Mucosa of descending colon (tissue), 3 donors: ENCODE measurements at regions not wholly inside any gene's neighbourhood (a gene's known extent, or its start where the extent isn't known, plus 50 kb on each side); places are given as distances from the start of the nearest gene placed in this dataset.

Source experiments
- ATAC-seq: fragments of 200-7000 bp; cut with Tn5 transposase; one replicate; pipeline ENCODE4 v1.9.1; 2020; ENCODE audit warnings: mild to moderate bottlenecking, moderate library complexity
- DNase-seq, 3 donors: peaks; one replicate each; pipeline ENCODE4 v3.0.0-alpha.2; 2020
- H3K36me3 ChIP-seq: fragments of 200-600 bp; one replicate; pipeline ENCODE4 v1.8.0; 2021; ENCODE audit warnings: low read depth, mild to moderate bottlenecking
- H3K4me1 ChIP-seq: fragments of 200-600 bp; one replicate; pipeline ENCODE4 v1.8.0; 2021; ENCODE audit warnings: low read depth, mild to moderate bottlenecking
- H3K4me3 ChIP-seq: fragments of 200-600 bp; one replicate; pipeline ENCODE4 v1.8.0; 2021; ENCODE audit warnings: mild to moderate bottlenecking
- H3K9me3 ChIP-seq: fragments of 200-600 bp; one replicate; pipeline ENCODE4 v1.8.0; 2021; ENCODE audit warnings: mild to moderate bottlenecking
- intact Hi-C, 2 donors: fragments of 100-400 bp; cut with DNase I in 1 of 2; cut with micrococcal nuclease in 1 of 2; formaldehyde crosslinking; loops; one replicate each; pipeline versions ENCODE4 v1.11.0 to v1.11.1; 2022; cut with DNase I, micrococcal nuclease
- TF ChIP-seq, protein P1 (sequence below): fragments of 200-600 bp; IDR thresholded peaks from one replicate; pipeline ENCODE4 v1.8.0; 2022; ENCODE audit warnings: antibody characterized with exemption, mild to moderate bottlenecking
- donor health status: DM: no; HTN: no; CAD: no; lungs with moderate emphysema.
- donor health status: DM: no; HTN: no; CAD: no.
- donor health status: DM: no; HTN: yes; CAD: no.

DNA sequence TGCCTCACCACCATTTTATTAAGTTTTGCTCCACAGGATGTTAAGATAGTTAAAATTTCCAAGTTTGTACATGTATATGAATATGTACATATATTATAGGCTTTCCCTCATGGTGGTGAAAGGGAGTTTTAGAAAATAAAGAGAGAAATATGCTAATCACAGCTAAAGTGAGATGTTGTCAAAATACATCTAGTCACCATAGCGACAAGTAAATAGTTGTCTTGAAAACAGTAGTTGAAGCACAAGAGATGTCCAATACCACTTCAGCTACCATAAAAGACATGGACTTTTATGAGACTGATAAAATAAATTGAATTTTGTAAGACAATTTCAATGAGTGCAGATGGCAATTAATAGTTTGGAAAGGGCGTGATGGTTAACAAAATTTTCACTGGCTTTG is 1600.0 kb downstream of the BRINP3 start:
- H3K9me3 ChIP-seq: no peaks in the 10 kb centered on the region
- H3K4me3 ChIP-seq: no peak overlapping the region
- TF ChIP-seq, protein P1, sequence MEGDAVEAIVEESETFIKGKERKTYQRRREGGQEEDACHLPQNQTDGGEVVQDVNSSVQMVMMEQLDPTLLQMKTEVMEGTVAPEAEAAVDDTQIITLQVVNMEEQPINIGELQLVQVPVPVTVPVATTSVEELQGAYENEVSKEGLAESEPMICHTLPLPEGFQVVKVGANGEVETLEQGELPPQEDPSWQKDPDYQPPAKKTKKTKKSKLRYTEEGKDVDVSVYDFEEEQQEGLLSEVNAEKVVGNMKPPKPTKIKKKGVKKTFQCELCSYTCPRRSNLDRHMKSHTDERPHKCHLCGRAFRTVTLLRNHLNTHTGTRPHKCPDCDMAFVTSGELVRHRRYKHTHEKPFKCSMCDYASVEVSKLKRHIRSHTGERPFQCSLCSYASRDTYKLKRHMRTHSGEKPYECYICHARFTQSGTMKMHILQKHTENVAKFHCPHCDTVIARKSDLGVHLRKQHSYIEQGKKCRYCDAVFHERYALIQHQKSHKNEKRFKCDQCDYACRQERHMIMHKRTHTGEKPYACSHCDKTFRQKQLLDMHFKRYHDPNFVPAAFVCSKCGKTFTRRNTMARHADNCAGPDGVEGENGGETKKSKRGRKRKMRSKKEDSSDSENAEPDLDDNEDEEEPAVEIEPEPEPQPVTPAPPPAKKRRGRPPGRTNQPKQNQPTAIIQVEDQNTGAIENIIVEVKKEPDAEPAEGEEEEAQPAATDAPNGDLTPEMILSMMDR: no peak
- ATAC-seq (no peak), DNase-seq (no peak)
- intact Hi-C loops: no loop called here
- H3K4me1 ChIP-seq: no peaks in the 10 kb centered on the region
- no peaks in the 10 kb centered on the region for H3K36me3 ChIP-seq

- TF ChIP-seq, protein P1: no peak
- intact Hi-C loops: no loop called here
- Histone ChIP-seq H3K4me3 (no peak overlapping the region), H3K9me3 (no peaks in the 10 kb centered on the region), H3K36me3 (no peaks in the 10 kb centered on the region), H3K4me1 (no peaks in the 10 kb centered on the region)
- no peak for DNase-seq
- ATAC-seq: no peak
Measured at GRCh38 chr1:188888386-188888785, 1589.3 kb downstream of the BRINP3 start.

DNA sequence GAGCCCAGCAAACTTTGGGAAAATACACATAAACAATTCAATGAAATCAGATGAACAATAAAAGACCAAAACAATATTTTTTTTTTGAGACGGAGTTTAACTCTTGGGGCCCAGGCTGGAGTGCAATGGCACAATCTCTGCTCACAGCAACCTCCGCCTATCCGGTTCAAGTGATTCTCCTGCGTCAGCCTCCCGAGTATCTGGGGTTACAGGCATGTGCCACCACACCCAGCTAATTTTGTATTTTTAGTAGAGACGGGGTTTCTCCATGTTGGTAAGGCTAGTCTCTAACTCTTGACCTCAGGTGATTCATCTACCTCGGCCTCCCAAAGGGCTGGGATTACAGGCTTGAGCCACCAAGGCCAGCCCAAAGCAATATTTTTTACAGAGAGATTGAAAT is 1588.5 kb downstream of the BRINP3 start:
- no peak for ATAC-seq
- no peaks in the 10 kb centered on the region for H3K4me1 ChIP-seq
- DNase-seq: no peak
- H3K36me3 ChIP-seq: no peaks in the 10 kb centered on the region
- intact Hi-C loops: no loop called here
- H3K4me3 ChIP-seq: no peak overlapping the region
- no peaks in the 10 kb centered on the region for H3K9me3 ChIP-seq
- TF ChIP-seq, protein P1: no peak

DNA sequence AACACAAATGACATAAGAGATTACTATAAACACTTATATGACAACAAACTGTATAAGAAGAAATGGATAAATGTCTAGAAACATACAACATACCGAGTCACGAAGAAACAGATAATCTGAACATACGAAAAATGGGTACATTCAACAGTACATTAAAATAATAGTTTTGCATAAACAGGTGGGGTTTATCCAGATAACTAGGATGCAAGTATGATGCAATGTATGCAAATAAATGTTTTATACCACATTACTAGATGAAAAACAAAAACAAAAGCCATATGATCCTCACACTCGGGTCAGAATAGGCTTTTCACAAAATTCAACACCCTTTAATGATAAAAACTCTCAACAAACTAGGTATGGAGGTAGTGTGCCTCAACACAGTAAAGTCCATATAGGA is 1585.7 kb downstream of the BRINP3 start:
- ATAC-seq: no peak
- intact Hi-C loops: no loop called here
- no peaks in the 10 kb centered on the region for H3K36me3 ChIP-seq
- H3K4me1 ChIP-seq: no peaks in the 10 kb centered on the region
- no peak overlapping the region for H3K4me3 ChIP-seq
- TF ChIP-seq, protein P1: no peak
- no peaks in the 10 kb centered on the region for H3K9me3 ChIP-seq
- no peak for DNase-seq

DNA sequence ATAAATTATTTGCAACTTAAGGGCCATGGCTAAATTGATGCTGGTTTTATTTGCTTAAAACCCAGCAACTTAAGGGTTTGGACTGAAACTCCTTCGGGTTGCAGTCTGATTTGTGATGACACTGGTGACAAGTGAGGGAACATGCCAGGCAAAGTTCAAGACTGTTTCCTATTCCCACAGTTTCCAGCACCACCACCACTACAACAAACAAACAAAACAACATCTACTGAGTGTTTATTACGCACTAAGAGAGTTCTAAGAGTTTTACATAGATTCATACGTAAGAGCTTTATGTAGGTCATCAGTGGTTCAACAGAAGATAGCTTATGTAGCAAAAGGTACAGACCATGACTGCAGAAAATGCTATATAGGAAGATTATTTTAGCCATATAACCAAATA is 1582.1 kb downstream of the BRINP3 start:
- TF ChIP-seq, protein P1: no peak
- DNase-seq (no peak), ATAC-seq (no peak)
- H3K4me1 ChIP-seq: no peaks in the 10 kb centered on the region
- H3K4me3 ChIP-seq: no peak overlapping the region
- intact Hi-C loops: no loop called here
- H3K9me3 ChIP-seq: no peaks in the 10 kb centered on the region
- H3K36me3 ChIP-seq: no peaks in the 10 kb centered on the region

DNA sequence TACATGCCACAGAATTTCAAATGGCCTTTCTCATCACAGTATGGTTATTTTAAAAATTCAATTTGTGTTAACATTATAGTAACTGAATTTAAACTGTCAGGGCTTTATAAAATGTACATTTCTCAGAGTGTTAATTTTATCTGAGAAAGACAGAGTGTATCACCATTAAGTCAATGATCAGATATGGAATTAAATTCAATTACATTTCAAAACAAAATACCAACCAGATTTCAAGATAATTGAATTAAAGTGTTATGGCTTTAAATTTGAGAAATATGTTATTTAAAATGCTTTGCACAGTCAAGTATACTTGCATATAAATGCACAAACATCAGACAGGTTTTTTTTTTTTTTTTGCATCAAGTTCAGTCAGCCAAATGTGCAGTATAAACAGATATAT is 1574.4 kb downstream of the BRINP3 start:
- no peak overlapping the region for H3K4me3 ChIP-seq
- no peaks in the 10 kb centered on the region for H3K4me1 ChIP-seq
- ATAC-seq (no peak), DNase-seq (no peak)
- no peaks in the 10 kb centered on the region for H3K36me3 ChIP-seq
- intact Hi-C loops: no loop called here
- TF ChIP-seq, protein P1: no peak
- H3K9me3 ChIP-seq: no peaks in the 10 kb centered on the region
